Thyroid gland (tissue), 4 donors: ENCODE measurements at regions not wholly inside any gene's neighbourhood (a gene's known extent, or its start where the extent isn't known, plus 50 kb on each side); places are given as distances from the start of the nearest gene placed in this dataset.
"Not testable (repeated sequence)": the region's sequence is repeated elsewhere in the genome, so short reads cannot be mapped to it uniquely, and the experiment has no call there.

ENCODE experiments used
- CTCF ChIP-seq, 6 experiments: fragments of 200-600 bp in 3 of 6; fragments of 450-650 bp in 3 of 6; sonication (generic) in 3 of 6; IDR thresholded peaks; one replicate each; pipeline ENCODE4 v1.5.1; 2016 to 2019; ENCODE audit warnings: antibody characterized with exemption in 6 of 6, mild to moderate bottlenecking in 2 of 6, inconsistent platforms in 1 of 6, moderate library complexity in 1 of 6
- POLR2A ChIP-seq, 2 donors: fragments of 450-650 bp; IDR thresholded peaks; one replicate each; pipeline ENCODE4 v1.6.1; 2017; ENCODE audit warnings: antibody characterized with exemption in 2 of 2, mild to moderate bottlenecking in 2 of 2, moderate library complexity in 1 of 2

- TF ChIP-seq CTCF, POLR2A (IDR thresholded peaks at IDR 0.05): not testable (repeated sequence)
Observed at GRCh38 chrY:17563114-17563513, 316.9 kb downstream of the CDY2B start.
